Activated T-cell treated with anti-CD3 and anti-CD28 coated beads, Interleukin-2, amount 50 U/mL, for 48 hours (primary cell): ENCODE measurements at regions not wholly inside any gene's neighbourhood (a gene's known extent, or its start where the extent isn't known, plus 50 kb on each side); places are given as distances from the start of the nearest gene placed in this dataset.
A peak's percentile ranks its signal among the peaks of the same experiment; 100 is the strongest.

ENCODE experiments used
- DNase-seq, 2 experiments: peaks; one replicate each; pipeline ENCODE4 v3.0.0-alpha.2; 2020

DNA sequence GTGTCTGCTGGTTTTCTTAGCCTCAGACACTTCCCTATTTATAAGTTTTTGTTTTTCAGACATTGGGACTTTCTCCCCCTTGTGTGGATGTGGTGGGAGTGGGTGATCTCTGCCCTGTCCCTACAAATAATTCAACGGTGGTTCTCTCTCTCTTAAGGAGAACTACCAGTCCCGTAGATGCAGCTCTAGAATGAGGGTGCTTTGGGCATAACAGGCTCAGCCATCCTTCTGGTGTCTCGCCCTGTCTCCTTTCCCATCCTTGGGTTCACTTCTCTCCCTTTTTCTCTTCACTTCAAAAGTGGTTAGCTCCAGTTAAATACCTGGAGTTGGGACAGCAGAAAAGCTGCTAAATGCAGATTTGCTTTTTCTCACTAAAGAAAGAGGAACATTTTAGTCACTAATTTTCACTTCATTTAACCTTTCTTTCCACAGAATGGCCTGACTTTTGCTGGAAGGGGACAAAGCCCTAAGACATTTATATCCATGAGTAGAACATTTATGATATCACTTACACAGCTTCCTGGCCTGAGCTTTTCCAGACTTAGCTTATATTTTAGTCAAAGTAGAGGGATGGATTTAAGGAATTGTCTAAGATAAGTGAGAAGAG lies 121.2 kb upstream of the CXCR4 start:
- peak in 1 of 2 experiments; percentile 55 for DNase-seq

DNA sequence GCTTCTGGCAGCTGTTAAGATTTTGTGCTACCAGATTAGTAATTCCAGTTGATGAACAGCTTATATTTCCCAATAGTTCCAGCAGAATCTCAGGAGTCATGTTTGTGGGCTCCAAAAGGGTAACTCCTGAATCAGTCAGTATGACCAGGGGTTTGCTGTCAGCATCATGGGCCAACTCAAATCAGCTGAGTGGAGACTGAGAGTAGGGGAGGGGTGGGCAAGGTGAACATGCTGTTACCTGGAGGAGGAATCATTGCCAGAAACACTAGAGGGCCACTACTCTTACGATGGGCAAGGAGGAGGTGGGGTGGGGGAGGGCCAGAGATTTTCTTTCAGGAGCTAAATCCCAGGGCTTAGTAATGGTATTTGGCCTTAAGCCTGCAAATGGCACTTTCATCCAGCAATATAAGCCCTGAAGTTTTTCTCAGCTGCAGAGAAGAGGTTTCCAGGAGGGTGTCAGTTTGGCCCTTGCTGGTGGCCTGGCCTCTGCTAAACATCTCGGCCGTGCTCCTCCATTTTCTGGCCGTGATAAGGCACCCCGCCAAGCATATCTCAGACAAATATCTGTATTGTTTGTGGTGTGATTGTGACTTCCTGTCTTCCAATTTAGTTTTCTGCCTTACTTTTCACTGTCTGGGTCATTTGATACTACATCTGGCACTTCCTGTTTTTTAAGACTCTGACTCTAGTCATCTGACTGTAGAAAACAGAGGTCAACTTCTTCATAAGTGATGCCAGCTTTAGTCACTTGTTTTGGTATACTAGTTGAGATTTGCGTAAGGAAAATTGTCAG lies 120.5 kb upstream of the CXCR4 start:
- DNase-seq: peak; percentile 59 to 62

- no peak for DNase-seq
These were observed 118.1 kb upstream of the CXCR4 start for GRCh38 chr2:136236019-136236418.

GRCh38 chr2:136235546-136235945 lies 117.6 kb upstream of the CXCR4 start:
- DNase-seq: no peak

- no peak for DNase-seq
These were observed 116.3 kb upstream of the CXCR4 start for GRCh38 chr2:136234261-136234660.

GRCh38 chr2:136233298-136233697 lies 115.3 kb upstream of the CXCR4 start:
- DNase-seq: no peak

DNA sequence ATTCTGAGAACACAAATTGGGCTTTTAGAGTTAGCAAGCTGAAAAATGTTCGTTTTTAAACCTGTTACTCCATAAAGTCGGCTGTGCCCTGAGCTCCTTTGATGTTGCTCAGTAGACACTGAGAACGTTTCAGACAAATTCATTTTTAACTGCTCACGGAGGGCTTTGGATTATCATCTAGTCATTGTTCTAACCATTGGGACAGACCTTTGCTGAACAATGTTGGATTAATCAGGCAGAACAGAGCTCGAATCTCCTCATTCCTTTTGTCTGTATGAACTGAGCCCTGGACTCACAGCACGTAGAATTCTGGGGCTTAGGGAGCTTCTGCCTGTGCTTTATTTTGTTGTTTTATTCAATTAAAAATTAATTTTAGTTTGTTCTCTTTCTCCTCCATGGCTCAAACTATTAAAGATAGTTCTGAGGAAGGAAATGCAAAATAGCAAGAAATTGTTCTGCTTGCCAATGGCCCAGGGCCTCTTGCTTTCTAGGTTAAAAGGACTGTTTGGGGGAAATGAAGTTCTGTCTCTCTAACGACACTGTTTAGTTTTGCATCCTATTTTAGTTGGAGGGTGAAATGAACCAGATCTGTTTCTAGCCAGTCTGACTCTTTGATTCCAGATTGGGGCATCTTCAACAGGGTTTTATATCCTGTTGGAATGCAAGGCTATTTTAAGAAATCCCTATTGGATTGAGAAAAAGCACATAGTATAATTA lies 114.7 kb upstream of the CXCR4 start:
- DNase-seq: no peak

- DNase-seq: no peak
These were observed 112.5 kb upstream of the CXCR4 start for GRCh38 chr2:136230464-136230863.

DNA sequence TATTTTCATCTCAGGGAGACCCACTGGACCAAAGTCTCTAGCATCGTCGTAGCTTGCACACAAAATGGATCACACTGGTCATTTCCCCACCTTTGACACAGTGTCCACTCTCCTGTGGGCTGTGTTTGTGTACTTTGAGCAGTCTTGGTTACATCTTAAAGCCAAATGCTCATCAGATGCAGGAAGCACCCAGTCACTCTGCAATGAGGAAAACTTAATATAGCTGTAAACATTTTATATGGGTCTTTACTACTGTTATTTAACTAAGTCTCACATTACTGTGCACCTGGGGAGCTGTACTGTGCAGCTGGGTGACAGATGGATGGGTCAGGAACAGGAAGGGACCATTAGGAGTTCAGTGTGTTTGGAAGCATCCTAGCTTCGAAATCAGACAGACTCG lies 109.0 kb upstream of the CXCR4 start:
- DNase-seq: no peak

DNA sequence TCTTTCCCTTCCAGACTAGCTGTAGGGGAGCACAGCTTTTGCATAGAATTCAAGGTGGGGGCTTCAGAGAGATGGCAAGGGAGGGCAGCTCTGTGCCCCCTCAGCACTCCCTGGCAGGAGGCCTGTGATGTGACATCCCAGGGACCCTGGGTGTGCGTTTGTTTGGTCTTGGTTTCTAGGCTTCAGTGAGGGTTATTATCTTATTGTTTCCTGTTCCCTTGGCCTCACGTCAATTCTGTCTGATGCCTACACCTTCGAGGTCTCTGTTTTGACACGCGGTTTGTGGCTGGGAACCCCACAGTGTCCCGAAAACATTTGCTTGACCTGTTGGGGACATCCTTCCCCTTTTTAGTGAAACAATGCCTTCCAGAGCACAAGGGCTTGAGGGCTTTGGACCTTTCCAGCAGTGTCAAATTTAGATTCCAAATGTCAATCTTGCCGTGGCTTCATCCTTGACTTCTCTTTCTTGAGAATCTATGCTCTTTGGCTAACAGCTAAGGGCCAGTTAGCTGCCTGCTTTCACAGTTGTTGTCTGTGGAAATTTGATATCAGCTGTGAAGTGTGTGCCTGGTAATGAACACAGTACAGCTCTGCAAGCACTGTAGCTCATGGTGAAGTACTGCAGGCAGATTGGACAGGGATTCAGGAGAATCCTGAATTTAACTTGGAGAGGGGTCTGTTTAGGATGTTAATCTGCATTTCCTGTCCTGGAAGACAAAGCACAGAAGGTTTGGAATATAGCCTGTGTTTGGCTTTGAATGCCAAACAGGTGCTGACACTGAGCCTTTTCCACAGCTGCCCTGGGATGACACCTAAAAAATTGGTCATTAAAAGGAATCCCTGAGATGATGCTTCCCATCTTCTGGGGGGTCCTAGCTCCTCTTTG lies 108.2 kb upstream of the CXCR4 start:
- no peak for DNase-seq

DNA sequence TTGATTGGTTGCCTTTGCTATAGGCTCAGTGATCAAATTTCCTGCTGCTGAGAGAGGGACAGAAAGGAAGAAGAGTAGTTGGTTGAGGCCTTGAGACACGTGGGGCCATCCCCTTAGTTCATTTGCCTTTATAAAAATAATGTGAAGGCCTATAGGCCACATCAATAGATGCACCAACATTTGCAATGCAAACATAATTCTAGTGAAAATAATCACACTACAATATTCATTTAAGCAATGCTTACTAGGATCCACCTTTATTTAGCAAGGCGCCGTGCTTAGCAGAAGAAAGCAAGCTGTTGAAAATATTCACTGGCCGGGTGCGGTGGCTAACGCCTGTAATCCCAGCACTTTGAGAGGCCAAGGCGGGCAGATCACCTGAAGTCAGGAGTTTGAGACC lies 105.3 kb upstream of the CXCR4 start:
- no peak for DNase-seq

- DNase-seq: no peak
These were observed 104.9 kb upstream of the CXCR4 start for GRCh38 chr2:136222862-136223261.

- DNase-seq: no peak
These were observed 103.1 kb upstream of the CXCR4 start for GRCh38 chr2:136221026-136221425.

- no peak for DNase-seq
These were observed 102.0 kb upstream of the CXCR4 start for GRCh38 chr2:136219963-136220362.

DNA sequence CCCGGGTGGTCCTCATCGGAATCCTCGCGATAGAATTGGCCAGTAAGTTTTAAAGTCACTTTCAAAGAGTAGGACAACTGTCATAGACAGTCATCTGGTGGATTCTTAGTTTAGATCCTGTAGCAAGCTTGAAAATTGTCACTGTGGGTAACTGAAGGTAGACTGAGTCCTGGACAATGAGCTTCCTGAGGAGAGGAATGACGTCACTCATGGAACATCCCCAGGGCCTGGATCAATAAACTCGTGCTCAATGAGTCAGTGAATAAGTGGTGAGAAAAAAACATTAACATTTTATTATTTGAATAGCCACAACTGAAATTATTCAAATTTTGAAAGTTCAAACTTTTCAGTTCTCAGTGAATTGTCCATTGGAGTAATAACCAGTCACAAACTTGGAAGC lies 101.4 kb upstream of the CXCR4 start:
- no peak for DNase-seq

- no peak for DNase-seq
These were observed 100.0 kb upstream of the CXCR4 start for GRCh38 chr2:136217996-136218395.

GRCh38 chr2:136215908-136216472 lies 98.0 kb upstream of the CXCR4 start:
- no peak for DNase-seq

DNA sequence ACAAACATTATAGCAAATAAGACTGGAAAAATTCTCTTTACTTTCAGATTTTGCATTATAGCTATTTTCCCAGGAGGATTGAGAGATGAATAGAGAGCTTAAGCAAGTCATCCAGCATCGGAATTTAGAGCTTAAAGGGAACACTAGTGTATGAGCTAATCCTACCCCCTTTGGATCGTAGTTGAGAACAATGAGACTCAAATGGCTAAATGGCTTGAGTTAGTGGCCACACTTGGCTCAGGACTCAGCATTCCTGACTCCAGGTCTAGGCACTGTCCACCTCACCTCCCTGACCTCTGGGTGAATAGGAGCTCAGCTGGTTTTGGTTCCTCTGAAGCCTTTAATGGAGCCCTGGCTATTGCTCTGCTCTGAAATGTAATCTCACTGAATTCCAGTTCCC lies 97.5 kb upstream of the CXCR4 start:
- no peak for DNase-seq

GRCh38 chr2:136214307-136215200 lies 96.6 kb upstream of the CXCR4 start:
- no peak for DNase-seq

GRCh38 chr2:136213836-136214235 lies 95.9 kb upstream of the CXCR4 start:
- no peak for DNase-seq
